OCI-M1 (cell line): ENCODE measurements at regions not wholly inside any gene's neighbourhood (a gene's known extent, or its start where the extent isn't known, plus 50 kb on each side); places are given as distances from the start of the nearest gene placed in this dataset.
A peak's percentile ranks its signal among the peaks of the same experiment; 100 is the strongest.
"Not testable (repeated sequence)": the region's sequence is repeated elsewhere in the genome, so short reads cannot be mapped to it uniquely, and the experiment has no call there.

ENCODE experiments used
- DNase-seq: peaks from one replicate; lab custom pipeline; 2025; lab: John Stamatoyannopoulos, UW

GRCh38 chr9:75541734-75542133 is 348.7 kb upstream of the PCSK5 start:
- DNase-seq, result no peak

GRCh38 chr9:75544815-75545214 is 345.7 kb upstream of the PCSK5 start:
- DNase-seq, result no peak

DNA sequence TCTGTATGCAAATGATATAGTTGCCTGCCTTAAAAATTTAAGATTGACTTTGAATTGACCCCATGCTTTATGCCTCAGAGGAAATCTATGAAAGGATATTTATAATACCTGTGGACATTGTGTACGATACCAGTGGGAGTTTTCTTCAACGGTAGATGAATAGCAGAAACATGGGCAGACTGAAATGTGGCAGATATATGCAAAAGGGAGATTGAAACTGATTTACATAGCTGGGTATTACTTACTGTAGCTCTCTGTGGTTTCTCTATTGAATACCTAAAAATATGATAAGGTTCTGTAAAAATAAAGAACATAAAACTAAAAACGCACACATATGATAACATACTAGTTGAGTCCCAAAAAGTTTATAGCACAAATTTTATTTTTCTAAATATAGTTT is 345.2 kb upstream of the PCSK5 start:
- DNase-seq, result no peak

DNA sequence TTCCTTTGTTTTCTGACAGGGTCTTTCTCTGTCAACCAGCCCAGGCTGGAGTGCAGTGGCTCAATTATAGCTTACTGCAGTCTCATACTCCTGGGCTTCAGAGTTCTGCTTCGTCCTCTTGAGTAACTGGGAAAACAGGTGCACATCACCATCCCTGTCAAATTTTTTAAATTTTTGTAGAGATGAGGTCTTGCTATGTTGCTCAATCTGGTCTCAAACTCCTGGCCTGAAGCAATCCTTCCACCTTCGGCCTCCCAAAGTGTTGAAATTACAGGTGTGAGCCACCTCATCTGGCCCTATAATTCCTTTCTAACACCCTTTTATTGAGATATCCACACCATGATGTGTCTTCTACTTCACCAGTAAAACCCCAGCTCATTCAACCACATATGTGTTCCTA is 341.6 kb upstream of the PCSK5 start:
- no peak for DNase-seq

- no peak for DNase-seq
These were observed 338.6 kb upstream of the PCSK5 start for GRCh38 chr9:75551861-75552260.

- no peak for DNase-seq
These were observed 337.5 kb upstream of the PCSK5 start for GRCh38 chr9:75552941-75553340.

- DNase-seq, result not testable (repeated sequence)
These were observed 323.7 kb upstream of the PCSK5 start for GRCh38 chr9:75566813-75567212.

- DNase-seq, result no peak
These were observed 319.9 kb upstream of the PCSK5 start for GRCh38 chr9:75570538-75570937.

DNA sequence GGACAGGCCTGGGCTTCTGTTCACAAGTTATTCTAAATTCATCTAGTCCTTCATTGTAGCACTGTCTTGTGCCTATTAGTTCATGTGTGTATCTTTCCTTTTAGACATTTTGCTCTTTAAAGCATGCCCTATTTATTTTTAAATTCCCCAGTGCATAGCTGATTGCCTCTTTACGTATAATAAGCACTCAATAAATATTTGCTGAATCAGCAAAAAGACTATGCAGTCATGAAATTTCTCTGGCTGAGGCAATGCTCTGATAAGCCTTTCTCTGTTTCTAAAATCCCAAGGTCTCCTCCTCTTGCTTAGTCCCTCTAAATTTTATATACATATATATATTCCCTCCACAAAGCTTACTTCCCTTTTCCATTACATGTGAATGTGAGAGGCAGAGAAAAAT is 315.9 kb upstream of the PCSK5 start:
- DNase-seq, result no peak

DNA sequence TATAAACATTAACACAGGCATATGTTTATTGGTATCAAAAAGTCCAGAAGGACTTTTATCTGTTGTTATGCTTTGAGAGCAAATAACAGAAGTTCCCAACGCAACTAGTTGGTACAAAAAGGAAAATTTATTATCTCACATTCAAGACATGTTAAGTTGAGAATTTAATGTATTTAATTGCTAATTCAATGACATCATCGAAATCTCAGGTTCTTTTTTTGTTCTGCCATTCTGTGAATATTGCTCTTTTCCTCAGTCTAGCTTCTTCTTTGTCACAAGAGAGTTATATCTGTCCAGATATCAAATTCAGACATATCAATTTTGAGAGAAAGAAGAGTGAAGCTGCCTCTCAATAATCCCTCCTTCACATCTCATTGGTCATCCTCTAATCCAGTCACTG is 307.6 kb upstream of the PCSK5 start:
- DNase-seq, result no peak

DNA sequence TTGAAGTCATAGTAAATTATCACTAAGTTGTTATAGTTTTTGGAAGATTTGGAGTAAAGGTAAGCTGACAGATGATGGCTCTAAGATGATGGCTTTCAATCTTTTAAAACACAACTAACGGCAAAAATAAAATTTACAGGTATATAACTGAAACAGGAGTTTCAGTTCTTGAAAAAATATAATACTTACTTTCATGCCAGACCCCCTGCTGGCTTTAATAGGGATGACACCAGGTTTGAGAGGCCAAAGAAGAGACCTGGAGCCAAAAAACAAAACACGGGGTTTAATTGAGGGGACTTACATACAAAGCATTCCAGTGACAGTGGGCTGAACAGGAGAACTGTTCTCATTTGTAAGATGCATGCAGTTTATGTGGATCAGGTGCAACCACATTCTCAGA is 301.7 kb upstream of the PCSK5 start:
- DNase-seq, result peak; percentile 30

- no peak for DNase-seq
These were observed 301.0 kb upstream of the PCSK5 start for GRCh38 chr9:75589497-75589896.

GRCh38 chr9:75591972-75592371 is 298.5 kb upstream of the PCSK5 start:
- no peak for DNase-seq

GRCh38 chr9:75592586-75592985 is 297.9 kb upstream of the PCSK5 start:
- no peak for DNase-seq

DNA sequence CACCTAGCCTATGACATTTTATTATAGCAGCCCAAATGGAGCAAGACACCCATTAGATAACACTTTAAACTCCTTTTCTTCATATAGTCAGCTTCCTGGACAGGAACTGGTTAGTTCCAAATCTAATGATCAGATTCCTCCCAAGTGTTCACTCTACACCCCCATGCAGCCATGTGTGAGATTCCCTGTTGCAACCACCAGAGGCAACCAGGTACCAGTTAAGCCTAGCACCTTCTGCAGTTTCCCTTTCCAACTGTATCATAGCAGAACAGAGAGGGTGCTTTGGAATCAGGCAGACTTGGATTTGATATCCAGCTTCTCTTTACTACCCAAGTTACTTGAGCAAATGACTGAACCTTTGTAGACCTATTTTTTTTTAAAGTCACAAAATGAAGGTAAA is 296.6 kb upstream of the PCSK5 start:
- peak; percentile 4 for DNase-seq

GRCh38 chr9:75599126-75599525 is 291.3 kb upstream of the PCSK5 start:
- DNase-seq, result no peak

DNA sequence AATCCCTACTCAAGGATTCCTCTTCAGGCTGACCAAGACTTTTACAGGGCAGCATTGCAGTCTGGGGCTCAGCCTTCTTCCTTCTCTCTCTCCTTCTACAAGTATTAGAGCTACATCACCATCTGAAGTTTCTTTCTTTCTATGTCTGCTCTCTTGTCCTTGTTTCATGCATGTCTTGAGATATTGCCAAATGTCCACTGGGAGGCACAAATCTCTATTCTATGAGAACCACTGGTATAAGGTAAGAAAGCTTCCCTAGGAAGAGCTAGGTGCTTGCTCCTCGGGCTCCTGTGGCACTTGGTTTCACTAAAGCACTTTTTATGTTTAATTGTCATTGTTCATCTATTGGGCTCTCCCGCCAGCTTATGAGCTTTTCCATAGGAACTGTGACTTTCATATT is 289.2 kb upstream of the PCSK5 start:
- peak; percentile 60 for DNase-seq

GRCh38 chr9:75602060-75602459 is 288.4 kb upstream of the PCSK5 start:
- no peak for DNase-seq

- peak; percentile 80 for DNase-seq
These were observed 285.8 kb upstream of the PCSK5 start for GRCh38 chr9:75604661-75605060.

GRCh38 chr9:75607521-75607920 is 283.0 kb upstream of the PCSK5 start:
- peak; percentile 96 for DNase-seq

GRCh38 chr9:75609401-75609800 is 281.1 kb upstream of the PCSK5 start:
- no peak for DNase-seq

- no peak for DNase-seq
These were observed 280.2 kb upstream of the PCSK5 start for GRCh38 chr9:75610246-75610645.

DNA sequence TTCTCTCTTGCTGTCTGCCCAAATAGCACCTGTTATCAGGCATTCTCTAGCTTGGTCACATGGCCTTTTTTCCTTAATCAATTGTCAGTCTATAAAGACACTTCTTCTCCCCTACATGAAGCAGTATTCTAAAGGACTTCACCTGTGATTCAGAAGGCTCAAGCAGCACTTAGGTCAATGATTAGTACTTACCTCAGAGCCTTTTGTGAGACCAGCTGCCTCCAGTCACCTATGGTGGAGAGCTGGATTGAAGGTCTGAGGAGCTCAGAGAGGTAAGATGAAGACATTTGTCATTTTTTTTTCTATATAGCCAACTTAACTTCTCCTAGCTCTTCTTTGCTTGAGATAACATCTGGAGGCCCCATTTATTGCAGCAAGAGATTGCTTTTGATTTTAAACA is 278.3 kb upstream of the PCSK5 start:
- DNase-seq, result no peak

GRCh38 chr9:75612754-75613153 is 277.7 kb upstream of the PCSK5 start:
- no peak for DNase-seq

DNA sequence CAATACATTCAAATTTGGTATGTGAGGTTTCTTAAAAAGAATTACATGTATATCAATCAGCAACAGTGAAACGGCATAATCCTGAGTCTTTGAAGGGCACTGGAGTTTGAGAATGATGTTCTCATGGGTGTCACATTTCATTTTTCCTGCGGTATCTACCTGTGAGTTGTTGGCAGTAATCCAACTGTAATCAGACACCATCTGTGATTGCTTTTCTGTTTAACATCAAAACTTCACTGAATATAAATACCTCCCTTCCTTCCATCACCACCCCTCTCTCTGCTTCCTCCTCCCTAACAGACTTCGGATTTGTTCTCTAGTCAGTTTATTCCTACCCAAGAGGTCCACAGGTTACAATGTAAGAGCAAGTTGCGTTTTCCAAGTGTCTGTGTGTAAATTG is 275.2 kb upstream of the PCSK5 start:
- no peak for DNase-seq
